Astrocyte (in vitro differentiated cells and primary cell): ENCODE measurements at regions not wholly inside any gene's neighbourhood (a gene's known extent, or its start where the extent isn't known, plus 50 kb on each side); places are given as distances from the start of the nearest gene placed in this dataset.

Experiments used
- DNase-seq: peaks from one replicate; pipeline ENCODE4 v3.0.0-alpha.2; 2010; ENCODE audit warnings: low read depth
- FAIRE-seq: peaks from 2 replicates; lab custom pipeline; 2011; peaks lifted over from hg19 to GRCh38; lab: Jason Lieb, UNC
- H2AFZ ChIP-seq: 2 replicates; pipeline ENCODE4 v1.6.0; 2012; ENCODE audit warnings: low read depth, low read length, inconsistent platforms
- H3K27ac ChIP-seq: 2 replicates; pipeline ENCODE4 v1.5.1; 2011; ENCODE audit warnings: low read depth, low read length, inconsistent platforms
- H3K27me3 ChIP-seq: 2 replicates; pipeline ENCODE4 v1.6.0; 2011; ENCODE audit warnings: low read length, inconsistent platforms; ENCODE audit not compliant: insufficient read depth
- H3K36me3 ChIP-seq: 2 replicates; pipeline ENCODE4 v1.5.1; 2011; ENCODE audit warnings: low read length, inconsistent platforms; ENCODE audit not compliant: insufficient read depth
- H3K4me1 ChIP-seq: 2 replicates; pipeline ENCODE4 v1.5.1; 2011; ENCODE audit warnings: low read length, inconsistent platforms; ENCODE audit not compliant: insufficient read depth
- H3K4me2 ChIP-seq: 2 replicates; pipeline ENCODE4 v1.6.0; 2012; ENCODE audit warnings: low read length, inconsistent platforms
- H3K4me3 ChIP-seq: 2 replicates; pipeline ENCODE4 v1.5.1; 2011; ENCODE audit warnings: low read depth, mild to moderate bottlenecking, low read length, inconsistent platforms; ENCODE audit not compliant: insufficient read depth
- H3K79me2 ChIP-seq: 2 replicates; pipeline ENCODE4 v1.6.0; 2012; ENCODE audit warnings: mild to moderate bottlenecking, low read length, inconsistent platforms; ENCODE audit not compliant: insufficient read depth
- H3K9ac ChIP-seq: 2 replicates; pipeline ENCODE4 v1.6.0; 2012; ENCODE audit warnings: mild to moderate bottlenecking, low read length, inconsistent platforms
- H3K9me3 ChIP-seq: 2 replicates; pipeline ENCODE4 v1.5.1; 2012; ENCODE audit warnings: low read depth, mild to moderate bottlenecking, low read length, inconsistent platforms; ENCODE audit not compliant: insufficient read depth
- H4K20me1 ChIP-seq: 2 replicates; pipeline ENCODE4 v1.6.0; 2012; ENCODE audit warnings: low read length, inconsistent platforms; ENCODE audit not compliant: insufficient read depth
- H3K27ac Mint-ChIP-seq: one replicate; pipeline ENCODE4 v1.8.0; 2021; ENCODE audit warnings: mild to moderate bottlenecking, mixed read lengths; ENCODE audit not compliant: unreplicated experiment
- H3K27me3 Mint-ChIP-seq: one replicate; pipeline ENCODE4 v1.8.0; 2021; ENCODE audit warnings: low read depth, mixed read lengths; ENCODE audit not compliant: unreplicated experiment
- H3K36me3 Mint-ChIP-seq: one replicate; pipeline ENCODE4 v1.8.0; 2021; ENCODE audit warnings: low read depth, mixed read lengths; ENCODE audit not compliant: unreplicated experiment
- H3K4me1 Mint-ChIP-seq: one replicate; pipeline ENCODE4 v1.8.0; 2021; ENCODE audit warnings: low read depth, mixed read lengths; ENCODE audit not compliant: unreplicated experiment
- H3K4me3 Mint-ChIP-seq: one replicate; pipeline ENCODE4 v1.8.0; 2021; ENCODE audit warnings: mild to moderate bottlenecking, moderate library complexity, mixed read lengths; ENCODE audit not compliant: unreplicated experiment
- H3K9me3 Mint-ChIP-seq: one replicate; pipeline ENCODE4 v1.8.0; 2021; ENCODE audit warnings: mild to moderate bottlenecking, mixed read lengths; ENCODE audit not compliant: unreplicated experiment
- CTCF ChIP-seq: IDR thresholded peaks from 2 replicates; pipeline ENCODE4 v1.5.1; 2011; ENCODE audit warnings: low read depth, mild to moderate bottlenecking, inconsistent platforms, low read length, moderate library complexity; ENCODE audit not compliant: insufficient read depth
- EZH2 ChIP-seq: IDR thresholded peaks from 2 replicates; pipeline ENCODE4 v1.6.1; 2012; ENCODE audit warnings: mild to moderate bottlenecking, low read length, inconsistent platforms; ENCODE audit not compliant: insufficient read depth

- Mint-ChIP-seq H3K9me3 (no peaks in the 10 kb centered on the region), H3K4me3 (no peak overlapping the region), H3K4me1 (no peaks in the 10 kb centered on the region), H3K27ac (no peak overlapping the region), H3K36me3 (no peaks in the 10 kb centered on the region), H3K27me3 (peaks cover 6% of the 10 kb centered on the region)
- Histone ChIP-seq H3K4me1 (no peaks in the 10 kb centered on the region), H3K9ac (no peak overlapping the region), H3K79me2 (no peaks in the 10 kb centered on the region), H3K36me3 (no peaks in the 10 kb centered on the region), H3K9me3 (no peaks in the 10 kb centered on the region), H3K27me3 (no peaks in the 10 kb centered on the region), H2AFZ (no peak overlapping the region), H3K27ac (no peak overlapping the region), H3K4me2 (no peak overlapping the region), H4K20me1 (no peaks in the 10 kb centered on the region), H3K4me3 (no peak overlapping the region)
- FAIRE-seq, result no peak
- DNase-seq, result no peak
- TF ChIP-seq CTCF (no peak), EZH2 (no peak)
These were observed 194.1 kb upstream of the TENM4 start for GRCh38 chr11:79634905-79635304.

DNA sequence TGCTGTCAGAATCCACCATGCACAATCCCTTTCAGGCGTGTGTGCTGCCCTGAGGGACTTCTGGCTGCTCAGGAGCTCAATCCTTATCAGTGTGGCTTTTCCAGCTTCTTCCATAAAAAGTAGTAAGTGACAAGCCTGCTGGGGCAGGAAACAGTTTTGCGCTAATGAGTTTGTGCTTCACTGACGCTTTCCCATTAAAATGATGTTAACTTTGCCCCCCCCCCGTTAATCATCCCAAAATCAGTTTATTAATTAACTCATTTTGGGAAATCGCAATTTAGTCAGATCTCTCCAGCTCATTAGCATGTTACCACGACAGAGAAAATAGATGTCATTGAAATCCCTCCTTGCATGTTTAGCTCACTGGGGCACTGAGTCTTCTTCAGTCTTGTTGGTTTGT, 186.5 kb upstream of the TENM4 start:
- H3K36me3 ChIP-seq, result no peaks in the 10 kb centered on the region
- no peaks in the 10 kb centered on the region for H3K79me2 ChIP-seq
- Mint-ChIP-seq H3K9me3 (peaks cover 2% of the 10 kb centered on the region), H3K27ac (no peak overlapping the region), H3K27me3 (peaks cover 8% of the 10 kb centered on the region), H3K4me1 (peaks cover 9% of the 10 kb centered on the region), H3K36me3 (no peaks in the 10 kb centered on the region), H3K4me3 (no peak overlapping the region)
- no peak overlapping the region for H3K4me3 ChIP-seq
- no peaks in the 10 kb centered on the region for H4K20me1 ChIP-seq
- no peak overlapping the region for H3K4me2 ChIP-seq
- no peak overlapping the region for H3K27ac ChIP-seq
- no peak overlapping the region for H3K9ac ChIP-seq
- FAIRE-seq, result no peak
- no peak for DNase-seq
- no peak overlapping the region for H2AFZ ChIP-seq
- no peaks in the 10 kb centered on the region for H3K27me3 ChIP-seq
- H3K4me1 ChIP-seq, result no peaks in the 10 kb centered on the region
- TF ChIP-seq CTCF, result no peak
- no peak for TF ChIP-seq EZH2
- H3K9me3 ChIP-seq, result no peaks in the 10 kb centered on the region

- no peak overlapping the region for H3K4me3 Mint-ChIP-seq
- Histone ChIP-seq H4K20me1 (no peaks in the 10 kb centered on the region), H3K27me3 (no peaks in the 10 kb centered on the region), H3K9me3 (no peaks in the 10 kb centered on the region), H3K4me2 (no peak overlapping the region), H3K79me2 (no peaks in the 10 kb centered on the region), H3K9ac (no peak overlapping the region), H3K36me3 (no peaks in the 10 kb centered on the region), H3K4me3 (no peak overlapping the region), H3K4me1 (no peaks in the 10 kb centered on the region), H3K27ac (no peak overlapping the region), H2AFZ (no peak overlapping the region)
- DNase-seq (peak; percentile 6), FAIRE-seq (no peak)
- TF ChIP-seq CTCF, result no peak
- TF ChIP-seq EZH2, result no peak
- peaks cover 2% of the 10 kb centered on the region for H3K9me3 Mint-ChIP-seq
- H3K27ac Mint-ChIP-seq, result peak overlapping the region; percentile 43
- H3K36me3 Mint-ChIP-seq, result no peaks in the 10 kb centered on the region
- H3K4me1 Mint-ChIP-seq, result peaks cover 9% of the 10 kb centered on the region
- peaks cover 5% of the 10 kb centered on the region for H3K27me3 Mint-ChIP-seq
These were observed 185.6 kb upstream of the TENM4 start for GRCh38 chr11:79626135-79627075.
